Panc1 (cell line): ENCODE measurements at regions not wholly inside any gene's neighbourhood (a gene's known extent, or its start where the extent isn't known, plus 50 kb on each side); places are given as distances from the start of the nearest gene placed in this dataset.

Source experiments
- ATAC-seq: fragments of 200-7000 bp; cut with Tn5 transposase; 2 replicates; pipeline ENCODE4 v1.9.1; 2020; ENCODE audit warnings: mild to moderate bottlenecking, moderate library complexity
- BruUV-seq: library from RNA; stranded (reverse); fragments of 400-500 nt; replicated peaks from 2 replicates; lab custom pipeline; 2021; lab: Mats Ljungman, UMichigan
- CTCF ChIA-PET: fragments of 300-600 bp; sonication (Branson Sonifier 250); formaldehyde crosslinking; loops from one replicate; lab custom pipeline; 2022; ENCODE audit warnings: antibody characterized with exemption; lab: Charles Lee
- POLR2A ChIA-PET: fragments of 300-600 bp; sonication (Branson Sonifier 250); formaldehyde crosslinking; loops from one replicate; lab custom pipeline; 2022; ENCODE audit warnings: antibody characterized with exemption; lab: Charles Lee
- DNase-seq: peaks from one replicate; pipeline ENCODE4 v3.0.0-alpha.2; 2010; ENCODE audit warnings: low read depth, low spot score
- H3K27ac ChIP-seq: 2 replicates; pipeline ENCODE4 v1.5.1; 2011; ENCODE audit warnings: mild to moderate bottlenecking, low read length, inconsistent platforms
- H3K27me3 ChIP-seq: fragments of 200-500 bp; sonication (Bioruptor generic); 2 replicates; pipeline ENCODE4 v1.6.0; 2014; ENCODE audit warnings: low read length, inconsistent platforms; ENCODE audit not compliant: control insufficient read depth, insufficient read depth
- H3K36me3 ChIP-seq: fragments of 200-500 bp; sonication (Bioruptor generic); 2 replicates; pipeline ENCODE4 v1.5.1; 2014; ENCODE audit warnings: inconsistent platforms, mild to moderate bottlenecking, low read length, moderate library complexity; ENCODE audit not compliant: control insufficient read depth, insufficient read depth
- H3K4me1 ChIP-seq: 2 replicates; pipeline ENCODE4 v1.5.1; 2011; ENCODE audit warnings: inconsistent platforms, mild to moderate bottlenecking, low read length, moderate library complexity; ENCODE audit not compliant: control insufficient read depth, insufficient read depth
- H3K4me3 ChIP-seq, 2 experiments: 2 replicates each; pipeline ENCODE4 v1.5.1; 2011 to 2012; ENCODE audit warnings: low read depth in 2 of 2, low read length in 2 of 2, mild to moderate bottlenecking in 2 of 2, inconsistent platforms in 1 of 2, moderate library complexity in 1 of 2
- H3K9me3 ChIP-seq: fragments of 200-500 bp; sonication (Bioruptor generic); 2 replicates; pipeline ENCODE4 v1.5.1; 2014; ENCODE audit warnings: low read depth, mild to moderate bottlenecking, inconsistent platforms, low read length, moderate library complexity; ENCODE audit not compliant: control insufficient read depth, insufficient read depth
- CTCF ChIP-seq: fragments of 450-650 bp; IDR thresholded peaks from 2 replicates; pipeline ENCODE4 v1.5.1; 2017; ENCODE audit warnings: mild to moderate bottlenecking
- POLR2AphosphoS5 ChIP-seq: IDR thresholded peaks from 2 replicates; pipeline ENCODE4 v1.6.1; 2012; ENCODE audit warnings: mild to moderate bottlenecking, low read depth, low read length, moderate library complexity
- SIN3A ChIP-seq: IDR thresholded peaks from 2 replicates; pipeline ENCODE4 v1.6.1; 2012; ENCODE audit warnings: low read depth, mild to moderate bottlenecking, low read length, moderate library complexity, borderline replicate concordance; ENCODE audit not compliant: insufficient read depth
- TCF7L2 ChIP-seq: IDR thresholded peaks from 2 replicates; pipeline ENCODE4 v1.6.1; 2011; ENCODE audit warnings: mild to moderate bottlenecking, low read depth, low read length, inconsistent platforms
- in situ Hi-C: cut with HindIII; loops from 2 replicates; pipeline ENCODE4 v1.10.0; 2016; ENCODE audit warnings: low sequenced_read_pairs, low pct_unique_long_range_greater_than_20kb
- intact Hi-C: fragments of 100-400 bp; cut with micrococcal nuclease; formaldehyde crosslinking; loops from one replicate; pipeline ENCODE4 v1.10.0; 2022; ENCODE audit not compliant: unreplicated experiment
- TF ChIP-seq, protein P1 (sequence below), 2 experiments: IDR thresholded peaks; 2 replicates each; pipeline ENCODE4 v1.6.1; 2011 to 2012; ENCODE audit warnings: low read depth in 2 of 2, control low read depth in 1 of 2, low read length in 1 of 2, mild to moderate bottlenecking in 1 of 2, moderate library complexity in 1 of 2; ENCODE audit not compliant: insufficient read depth in 1 of 2

DNA sequence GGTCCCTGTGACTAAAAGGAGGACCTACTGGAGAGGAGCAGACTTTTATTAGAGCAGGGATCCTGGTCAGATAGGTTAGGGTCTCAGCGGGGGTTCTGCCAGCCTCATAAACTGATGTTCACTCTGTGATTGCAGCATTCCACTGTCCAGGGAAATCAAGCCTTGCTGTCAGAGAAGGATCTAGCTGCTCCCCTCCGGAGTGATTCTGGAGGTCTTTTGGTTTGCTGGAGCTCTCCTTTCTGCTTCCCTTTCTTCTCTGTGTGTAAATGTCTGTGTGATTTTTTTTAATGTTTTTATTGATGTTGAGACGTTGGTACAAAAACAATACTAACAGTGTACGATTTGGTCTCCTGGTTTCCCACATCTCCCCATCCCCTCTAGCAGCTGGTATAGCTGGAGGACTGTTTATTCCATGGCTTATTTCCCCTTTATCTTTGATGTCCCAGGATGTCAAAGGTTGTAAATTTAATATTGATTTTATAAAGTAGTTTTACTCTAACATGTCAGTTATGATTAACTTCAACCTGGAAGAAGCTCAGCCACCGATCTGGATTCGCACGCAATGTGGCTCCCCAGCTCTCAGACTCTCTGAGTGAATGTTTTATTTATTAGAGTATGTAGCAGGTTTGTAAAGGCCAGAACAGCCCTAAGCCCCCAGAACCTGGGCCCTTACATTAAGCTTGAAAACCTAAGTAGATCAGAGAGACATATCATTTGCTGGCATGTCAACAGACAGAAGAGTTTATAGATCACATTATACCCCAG is 202.3 kb upstream of the G2E3 start:
- Histone ChIP-seq H3K4me3 (no peak overlapping the region), H3K9me3 (no peaks in the 10 kb centered on the region), H3K36me3 (no peaks in the 10 kb centered on the region), H3K27ac (no peak overlapping the region), H3K27me3 (no peaks in the 10 kb centered on the region), H3K4me1 (no peaks in the 10 kb centered on the region)
- CTCF ChIA-PET = interaction anchor here (0.5 kb wide), 1 partner anchor 86 kb away, joined by 11 read pairs; no protein-coding TSS in a partner anchor
- in situ Hi-C loops (no loop called here), intact Hi-C loops (no loop called here)
- TF ChIP-seq POLR2AphosphoS5 (no peak), CTCF (no peak), TCF7L2 (no peak), SIN3A (no peak)
- TF ChIP-seq, protein P1, sequence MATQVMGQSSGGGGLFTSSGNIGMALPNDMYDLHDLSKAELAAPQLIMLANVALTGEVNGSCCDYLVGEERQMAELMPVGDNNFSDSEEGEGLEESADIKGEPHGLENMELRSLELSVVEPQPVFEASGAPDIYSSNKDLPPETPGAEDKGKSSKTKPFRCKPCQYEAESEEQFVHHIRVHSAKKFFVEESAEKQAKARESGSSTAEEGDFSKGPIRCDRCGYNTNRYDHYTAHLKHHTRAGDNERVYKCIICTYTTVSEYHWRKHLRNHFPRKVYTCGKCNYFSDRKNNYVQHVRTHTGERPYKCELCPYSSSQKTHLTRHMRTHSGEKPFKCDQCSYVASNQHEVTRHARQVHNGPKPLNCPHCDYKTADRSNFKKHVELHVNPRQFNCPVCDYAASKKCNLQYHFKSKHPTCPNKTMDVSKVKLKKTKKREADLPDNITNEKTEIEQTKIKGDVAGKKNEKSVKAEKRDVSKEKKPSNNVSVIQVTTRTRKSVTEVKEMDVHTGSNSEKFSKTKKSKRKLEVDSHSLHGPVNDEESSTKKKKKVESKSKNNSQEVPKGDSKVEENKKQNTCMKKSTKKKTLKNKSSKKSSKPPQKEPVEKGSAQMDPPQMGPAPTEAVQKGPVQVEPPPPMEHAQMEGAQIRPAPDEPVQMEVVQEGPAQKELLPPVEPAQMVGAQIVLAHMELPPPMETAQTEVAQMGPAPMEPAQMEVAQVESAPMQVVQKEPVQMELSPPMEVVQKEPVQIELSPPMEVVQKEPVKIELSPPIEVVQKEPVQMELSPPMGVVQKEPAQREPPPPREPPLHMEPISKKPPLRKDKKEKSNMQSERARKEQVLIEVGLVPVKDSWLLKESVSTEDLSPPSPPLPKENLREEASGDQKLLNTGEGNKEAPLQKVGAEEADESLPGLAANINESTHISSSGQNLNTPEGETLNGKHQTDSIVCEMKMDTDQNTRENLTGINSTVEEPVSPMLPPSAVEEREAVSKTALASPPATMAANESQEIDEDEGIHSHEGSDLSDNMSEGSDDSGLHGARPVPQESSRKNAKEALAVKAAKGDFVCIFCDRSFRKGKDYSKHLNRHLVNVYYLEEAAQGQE (IDR thresholded peaks at IDR 0.05; ENCODE audit: insufficient read depth in 1 of 2, low read depth in 2 of 2, low read length in 1 of 2) = no peak
- no TSS peak for BruUV-seq
- DNase-seq (no peak), ATAC-seq (no peak)
- POLR2A ChIA-PET = no interaction called here

DNA sequence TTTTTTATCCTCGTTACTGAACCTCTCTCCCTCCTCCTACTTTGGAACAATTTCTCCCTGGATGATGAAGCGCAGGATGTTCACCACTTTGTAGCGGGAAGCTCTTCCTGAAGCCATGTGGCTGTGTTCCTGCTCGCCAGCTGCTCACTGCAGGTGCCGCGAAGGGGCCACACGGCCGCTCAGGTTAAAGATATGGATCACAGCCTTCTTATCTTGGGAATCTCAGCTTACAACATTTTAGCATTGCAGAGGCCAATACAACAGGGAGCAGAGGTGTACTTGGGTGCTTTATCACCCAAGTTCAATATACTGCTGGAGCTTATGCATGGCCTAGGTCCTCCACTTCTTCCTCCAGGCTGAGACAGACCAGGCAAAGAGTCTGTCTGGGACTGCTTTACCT is 201.2 kb upstream of the G2E3 start:
- CTCF ChIA-PET = no interaction called here
- Histone ChIP-seq H3K27me3 (no peaks in the 10 kb centered on the region), H3K4me1 (no peaks in the 10 kb centered on the region), H3K36me3 (no peaks in the 10 kb centered on the region), H3K9me3 (no peaks in the 10 kb centered on the region), H3K27ac (no peak overlapping the region), H3K4me3 (no peak overlapping the region)
- no peak for DNase-seq
- POLR2A ChIA-PET = no interaction called here
- TF ChIP-seq POLR2AphosphoS5 (no peak), SIN3A (no peak), CTCF (no peak), TCF7L2 (no peak)
- TF ChIP-seq, protein P1 (IDR thresholded peaks at IDR 0.05; ENCODE audit: insufficient read depth in 1 of 2, low read depth in 2 of 2, low read length in 1 of 2) = no peak
- no TSS peak for BruUV-seq
- intact Hi-C loops = no loop called here
- in situ Hi-C loops = no loop called here
- ATAC-seq = no peak
